NCI-H526 (cell line): ENCODE measurements at regions not wholly inside any gene's neighbourhood (a gene's known extent, or its start where the extent isn't known, plus 50 kb on each side); places are given as distances from the start of the nearest gene placed in this dataset.

Experiments
- DNase-seq, 2 experiments: peaks; one replicate each; lab custom pipeline; 2025; lab: John Stamatoyannopoulos, UW

- peak; percentile 12 to 61 for DNase-seq
These were observed 766.8 kb downstream of the TBL1XR1 start for GRCh38 chr3:176430244-176431037.

- DNase-seq: no peak
These were observed 768.7 kb downstream of the TBL1XR1 start for GRCh38 chr3:176428552-176428951.

- no peak for DNase-seq
These were observed 770.9 kb downstream of the TBL1XR1 start for GRCh38 chr3:176426371-176426770.

- DNase-seq: no peak
These were observed 780.4 kb downstream of the TBL1XR1 start for GRCh38 chr3:176416870-176417269.

GRCh38 chr3:176415661-176416295, 781.5 kb downstream of the TBL1XR1 start:
- no peak for DNase-seq

GRCh38 chr3:176412771-176413170, 784.5 kb downstream of the TBL1XR1 start:
- no peak for DNase-seq

- no peak for DNase-seq
These were observed 793.8 kb downstream of the TBL1XR1 start for GRCh38 chr3:176403531-176403930.

GRCh38 chr3:176401211-176401610, 796.1 kb downstream of the TBL1XR1 start:
- no peak for DNase-seq

- DNase-seq: no peak
These were observed 798.1 kb downstream of the TBL1XR1 start for GRCh38 chr3:176399193-176399592.

- no peak for DNase-seq
These were observed 802.0 kb downstream of the TBL1XR1 start for GRCh38 chr3:176395240-176395639.

- no peak for DNase-seq
These were observed 818.5 kb downstream of the TBL1XR1 start for GRCh38 chr3:176378789-176379188.

GRCh38 chr3:176376531-176376930, 820.8 kb downstream of the TBL1XR1 start:
- DNase-seq: no peak

- DNase-seq: no peak
These were observed 821.8 kb downstream of the TBL1XR1 start for GRCh38 chr3:176375519-176375918.

- no peak for DNase-seq
These were observed 835.0 kb downstream of the TBL1XR1 start for GRCh38 chr3:176362191-176362731.

- DNase-seq: no peak
These were observed 838.1 kb downstream of the TBL1XR1 start for GRCh38 chr3:176359211-176359610.

GRCh38 chr3:176357891-176358290, 839.4 kb downstream of the TBL1XR1 start:
- no peak for DNase-seq

GRCh38 chr3:176354843-176355242, 842.4 kb downstream of the TBL1XR1 start:
- DNase-seq: no peak

GRCh38 chr3:176352716-176353334, 844.5 kb downstream of the TBL1XR1 start:
- DNase-seq: no peak

- no peak for DNase-seq
These were observed 845.9 kb downstream of the TBL1XR1 start for GRCh38 chr3:176351408-176351807.

- no peak for DNase-seq
These were observed 847.6 kb downstream of the TBL1XR1 start for GRCh38 chr3:176349706-176350105.

GRCh38 chr3:176347424-176348146, 849.7 kb downstream of the TBL1XR1 start:
- no peak for DNase-seq

- no peak for DNase-seq
These were observed 855.3 kb downstream of the TBL1XR1 start for GRCh38 chr3:176341963-176342362.
